MV-4-11 (cell line): ENCODE measurements at regions not wholly inside any gene's neighbourhood (a gene's known extent, or its start where the extent isn't known, plus 50 kb on each side); places are given as distances from the start of the nearest gene placed in this dataset.

Experiments used
- DNase-seq: peaks from one replicate; lab custom pipeline; 2025; lab: John Stamatoyannopoulos, UW

GRCh38 chr18:75677696-75678455 lies 250.4 kb upstream of the SMIM21 start:
- DNase-seq: no peak

GRCh38 chr18:75660932-75661331 lies 233.4 kb upstream of the SMIM21 start:
- no peak for DNase-seq

- no peak for DNase-seq
Observed at GRCh38 chr18:75659535-75660023, 232.1 kb upstream of the SMIM21 start.

- peak; percentile 68 for DNase-seq
Observed at GRCh38 chr18:75658330-75658729, 230.8 kb upstream of the SMIM21 start.

GRCh38 chr18:75656563-75657247 lies 229.2 kb upstream of the SMIM21 start:
- no peak for DNase-seq

GRCh38 chr18:75656035-75656434 lies 228.5 kb upstream of the SMIM21 start:
- peak; percentile 83 for DNase-seq

GRCh38 chr18:75654851-75655751 lies 227.6 kb upstream of the SMIM21 start:
- DNase-seq: no peak

- DNase-seq: no peak
Observed at GRCh38 chr18:75654386-75654785, 226.9 kb upstream of the SMIM21 start.

- no peak for DNase-seq
Observed at GRCh38 chr18:75652528-75652927, 225.0 kb upstream of the SMIM21 start.

GRCh38 chr18:75644871-75645270 lies 217.4 kb upstream of the SMIM21 start:
- DNase-seq: no peak

GRCh38 chr18:75643083-75643482 lies 215.6 kb upstream of the SMIM21 start:
- no peak for DNase-seq

GRCh38 chr18:75639472-75639831 lies 211.9 kb upstream of the SMIM21 start:
- DNase-seq: no peak

GRCh38 chr18:75638776-75639471 lies 211.4 kb upstream of the SMIM21 start:
- peak; percentile 95 for DNase-seq

- no peak for DNase-seq
Observed at GRCh38 chr18:75638223-75638775, 210.8 kb upstream of the SMIM21 start.

GRCh38 chr18:75635096-75635495 lies 207.6 kb upstream of the SMIM21 start:
- DNase-seq: no peak

- no peak for DNase-seq
Observed at GRCh38 chr18:75625966-75626365, 198.5 kb upstream of the SMIM21 start.

GRCh38 chr18:75624869-75625268 lies 197.4 kb upstream of the SMIM21 start:
- DNase-seq: no peak

- no peak for DNase-seq
Observed at GRCh38 chr18:75621818-75622217, 194.3 kb upstream of the SMIM21 start.

- DNase-seq: no peak
Observed at GRCh38 chr18:75618146-75618545, 190.6 kb upstream of the SMIM21 start.

GRCh38 chr18:75612456-75612855 lies 185.0 kb upstream of the SMIM21 start:
- DNase-seq: no peak

- no peak for DNase-seq
Observed at GRCh38 chr18:75607701-75608100, 180.2 kb upstream of the SMIM21 start.

GRCh38 chr18:75592527-75592926 lies 165.0 kb upstream of the SMIM21 start:
- no peak for DNase-seq
